ENCODE measurements at regions not wholly inside any gene's neighbourhood (a gene's known extent, or its start where the extent isn't known, plus 50 kb on each side); places are given as distances from the start of the nearest gene placed in this dataset.

GRCh38 chr9:32867026-32867425, 83.7 kb downstream of the TMEM215 start:
- no peak for ATAC-seq
- H3K36me3 ChIP-seq (ENCODE audit: control insufficient read depth, insufficient read depth, low read length), result no peaks in the 10 kb centered on the region
- H3K9me3 ChIP-seq (ENCODE audit: control insufficient read depth, insufficient read depth, low read depth, low read length), result no peaks in the 10 kb centered on the region
- no peak overlapping the region for H3K27ac ChIP-seq (ENCODE audit: low read length)
- H3K4me3 ChIP-seq (ENCODE audit: low read depth in 2 of 2, low read length in 2 of 2), result no peak overlapping the region
- TF ChIP-seq CTCF (IDR thresholded peaks at IDR 0.05), result no peak
- in situ Hi-C loops (cut with HindIII; ENCODE audit: low pct_unique_long_range_greater_than_20kb, low sequenced_read_pairs) (no loop called here), intact Hi-C loops (cut with micrococcal nuclease; ENCODE audit: unreplicated experiment) (no loop called here)
- CTCF ChIA-PET, result no interaction called here
- H3K27me3 ChIP-seq (ENCODE audit: control insufficient read depth, insufficient read depth, low read length), result peaks cover 3% of the 10 kb centered on the region; the same call in 1 of the 2 replicates
- no peaks in the 10 kb centered on the region for H3K4me1 ChIP-seq (ENCODE audit: control insufficient read depth, insufficient read depth, low read length)
- POLR2A ChIA-PET, result no interaction called here
- DNase-seq (ENCODE audit: low read depth, low spot score), result no peak
- BruUV-seq (replicated peaks), result no TSS peak

GRCh38 chr9:32867601-32868204, 84.4 kb downstream of the TMEM215 start:
- Histone ChIP-seq H3K4me3 (ENCODE audit: low read depth in 2 of 2, low read length in 2 of 2) (no peak overlapping the region), H3K36me3 (ENCODE audit: control insufficient read depth, insufficient read depth, low read length) (no peaks in the 10 kb centered on the region), H3K27me3 (ENCODE audit: control insufficient read depth, insufficient read depth, low read length) (0 out of 2 replicates have a peak, but pooled peaks cover 3% of the 10 kb centered on the region), H3K9me3 (ENCODE audit: control insufficient read depth, insufficient read depth, low read depth, low read length) (no peaks in the 10 kb centered on the region), H3K27ac (ENCODE audit: low read length) (no peak overlapping the region), H3K4me1 (ENCODE audit: control insufficient read depth, insufficient read depth, low read length) (no peaks in the 10 kb centered on the region)
- ATAC-seq (no peak), DNase-seq (ENCODE audit: low read depth, low spot score) (no peak)
- TF ChIP-seq POLR2AphosphoS5 (IDR thresholded peaks at IDR 0.05; ENCODE audit: low read depth, low read length) (no peak), TCF7L2 (IDR thresholded peaks at IDR 0.05; ENCODE audit: low read depth, low read length) (no peak), CTCF (IDR thresholded peaks at IDR 0.05) (no peak), SIN3A (IDR thresholded peaks at IDR 0.05; ENCODE audit: borderline replicate concordance, insufficient read depth, low read depth, low read length) (no peak), REST (IDR thresholded peaks at IDR 0.05; ENCODE audit: insufficient read depth in 1 of 2, low read depth in 2 of 2, low read length in 1 of 2) (no peak)
- intact Hi-C loops (cut with micrococcal nuclease; ENCODE audit: unreplicated experiment), result no loop called here
- in situ Hi-C loops (cut with HindIII; ENCODE audit: low pct_unique_long_range_greater_than_20kb, low sequenced_read_pairs), result no loop called here
- CTCF ChIA-PET, result no interaction called here
- BruUV-seq (replicated peaks), result no TSS peak
- POLR2A ChIA-PET, result no interaction called here

Data from Panc1 (cell line).